IPS-15b (cell line): ENCODE measurements at regions not wholly inside any gene's neighbourhood (a gene's known extent, or its start where the extent isn't known, plus 50 kb on each side); places are given as distances from the start of the nearest gene placed in this dataset.

Source experiments
- H3K27me3 ChIP-seq: one replicate; pipeline ENCODE4 v1.6.1; 2013; ENCODE audit warnings: low read length; ENCODE audit not compliant: control insufficient read depth, insufficient read depth
- H3K36me3 ChIP-seq: one replicate; pipeline ENCODE4 v1.6.1; 2013; ENCODE audit warnings: low read length; ENCODE audit not compliant: control insufficient read depth, insufficient read depth
- H3K4me1 ChIP-seq: one replicate; pipeline ENCODE4 v1.6.1; 2013; ENCODE audit warnings: mild to moderate bottlenecking, low read length; ENCODE audit not compliant: control insufficient read depth, insufficient read depth
- H3K4me3 ChIP-seq: one replicate; pipeline ENCODE4 v1.5.1; 2013; ENCODE audit warnings: low read depth, low read length
- H3K9ac ChIP-seq: one replicate; pipeline ENCODE4 v1.6.1; 2013; ENCODE audit warnings: low read depth, mild to moderate bottlenecking, low read length
- H3K9me3 ChIP-seq: one replicate; pipeline ENCODE4 v1.6.1; 2013; ENCODE audit warnings: mild to moderate bottlenecking, low read length; ENCODE audit not compliant: control insufficient read depth, insufficient read depth

- Histone ChIP-seq H3K9ac (no peak overlapping the region), H3K27me3 (no peaks in the 10 kb centered on the region), H3K4me1 (no peaks in the 10 kb centered on the region), H3K36me3 (no peaks in the 10 kb centered on the region), H3K9me3 (no peaks in the 10 kb centered on the region), H3K4me3 (no peak overlapping the region)
Measured at GRCh38 chr3:28018925-28019718, 222.3 kb upstream of the CMC1 start.

- H3K9me3 ChIP-seq: no peaks in the 10 kb centered on the region
- no peak overlapping the region for H3K4me3 ChIP-seq
- no peaks in the 10 kb centered on the region for H3K36me3 ChIP-seq
- no peak overlapping the region for H3K9ac ChIP-seq
- H3K4me1 ChIP-seq: no peaks in the 10 kb centered on the region
- H3K27me3 ChIP-seq: no peaks in the 10 kb centered on the region
Measured at GRCh38 chr3:28019740-28020139, 221.7 kb upstream of the CMC1 start.

- Histone ChIP-seq H3K27me3 (no peaks in the 10 kb centered on the region), H3K4me1 (no peaks in the 10 kb centered on the region), H3K9ac (no peak overlapping the region), H3K4me3 (no peak overlapping the region), H3K9me3 (no peaks in the 10 kb centered on the region), H3K36me3 (no peaks in the 10 kb centered on the region)
Measured at GRCh38 chr3:28022916-28023315, 218.5 kb upstream of the CMC1 start.

- H3K27me3 ChIP-seq: no peaks in the 10 kb centered on the region
- H3K4me1 ChIP-seq: peaks cover 7% of the 10 kb centered on the region
- H3K36me3 ChIP-seq: no peaks in the 10 kb centered on the region
- H3K4me3 ChIP-seq: no peak overlapping the region
- H3K9me3 ChIP-seq: no peaks in the 10 kb centered on the region
- H3K9ac ChIP-seq: no peak overlapping the region
Measured at GRCh38 chr3:28028554-28028953, 212.9 kb upstream of the CMC1 start.

GRCh38 chr3:28033059-28033784, 208.2 kb upstream of the CMC1 start:
- Histone ChIP-seq H3K27me3 (no peaks in the 10 kb centered on the region), H3K4me1 (peaks cover 7% of the 10 kb centered on the region), H3K9ac (no peak overlapping the region), H3K4me3 (no peak overlapping the region), H3K36me3 (no peaks in the 10 kb centered on the region), H3K9me3 (peaks cover 5% of the 10 kb centered on the region)

- Histone ChIP-seq H3K4me3 (no peak overlapping the region), H3K4me1 (no peaks in the 10 kb centered on the region), H3K27me3 (no peaks in the 10 kb centered on the region), H3K9ac (no peak overlapping the region), H3K9me3 (peaks cover 5% of the 10 kb centered on the region), H3K36me3 (no peaks in the 10 kb centered on the region)
Measured at GRCh38 chr3:28036599-28037575, 204.5 kb upstream of the CMC1 start.

GRCh38 chr3:28039234-28039633, 202.2 kb upstream of the CMC1 start:
- Histone ChIP-seq H3K9ac (no peak overlapping the region), H3K4me3 (no peak overlapping the region), H3K27me3 (no peaks in the 10 kb centered on the region), H3K9me3 (no peaks in the 10 kb centered on the region), H3K36me3 (no peaks in the 10 kb centered on the region), H3K4me1 (peaks cover 6% of the 10 kb centered on the region)

GRCh38 chr3:28039829-28040228, 201.6 kb upstream of the CMC1 start:
- H3K9ac ChIP-seq: no peak overlapping the region
- no peak overlapping the region for H3K4me3 ChIP-seq

GRCh38 chr3:28042095-28042635, 199.3 kb upstream of the CMC1 start:
- Histone ChIP-seq H3K4me3 (no peak overlapping the region), H3K9me3 (no peaks in the 10 kb centered on the region), H3K9ac (no peak overlapping the region), H3K36me3 (no peaks in the 10 kb centered on the region), H3K4me1 (peaks cover 9% of the 10 kb centered on the region), H3K27me3 (no peaks in the 10 kb centered on the region)

More at GRCh38 chr3:28039829-28040228, 201.6 kb upstream of the CMC1 start:
- peaks cover 6% of the 10 kb centered on the region for H3K4me1 ChIP-seq
- no peaks in the 10 kb centered on the region for H3K36me3 ChIP-seq
- H3K27me3 ChIP-seq: no peaks in the 10 kb centered on the region
- H3K9me3 ChIP-seq: no peaks in the 10 kb centered on the region

GRCh38 chr3:28042707-28043106, 198.7 kb upstream of the CMC1 start:
- H3K9ac ChIP-seq: no peak overlapping the region
- no peaks in the 10 kb centered on the region for H3K9me3 ChIP-seq
- no peak overlapping the region for H3K4me3 ChIP-seq
- H3K4me1 ChIP-seq: peaks cover 9% of the 10 kb centered on the region
- no peaks in the 10 kb centered on the region for H3K27me3 ChIP-seq
- H3K36me3 ChIP-seq: no peaks in the 10 kb centered on the region

- Histone ChIP-seq H3K9me3 (no peaks in the 10 kb centered on the region), H3K27me3 (no peaks in the 10 kb centered on the region), H3K36me3 (no peaks in the 10 kb centered on the region)
Measured at GRCh38 chr3:28050120-28050519, 191.3 kb upstream of the CMC1 start.

More at GRCh38 chr3:28050120-28050519, 191.3 kb upstream of the CMC1 start:
- H3K9ac ChIP-seq: no peak overlapping the region
- peaks cover 5% of the 10 kb centered on the region for H3K4me1 ChIP-seq
- H3K4me3 ChIP-seq: no peak overlapping the region
